Trophoblast cell (in vitro differentiated cells and primary cell): ENCODE measurements at regions not wholly inside any gene's neighbourhood (a gene's known extent, or its start where the extent isn't known, plus 50 kb on each side); places are given as distances from the start of the nearest gene placed in this dataset.
"Not testable (repeated sequence)": the region's sequence is repeated elsewhere in the genome, so short reads cannot be mapped to it uniquely, and the experiment has no call there.

Experiments used
- DNase-seq, 2 donors: peaks; one replicate each; pipeline ENCODE4 v3.0.0-alpha.2; 2016
- H2AFZ ChIP-seq: 2 replicates; pipeline ENCODE4 v1.6.1; 2013; ENCODE audit warnings: low read length, moderate library complexity, mild to moderate bottlenecking; ENCODE audit not compliant: insufficient read depth, poor library complexity
- H2AK5ac ChIP-seq: 2 replicates; pipeline ENCODE4 v1.6.1; 2013; ENCODE audit warnings: mild to moderate bottlenecking, low read length
- H2BK120ac ChIP-seq: 2 replicates; pipeline ENCODE4 v1.6.1; 2013; ENCODE audit warnings: low read length, mild to moderate bottlenecking, moderate library complexity; ENCODE audit not compliant: insufficient read depth, poor library complexity
- H2BK12ac ChIP-seq: 2 replicates; pipeline ENCODE4 v1.6.1; 2013; ENCODE audit warnings: mild to moderate bottlenecking, low read length, moderate library complexity
- H2BK5ac ChIP-seq: 2 replicates; pipeline ENCODE4 v1.6.1; 2013; ENCODE audit warnings: low read length, low read depth, moderate library complexity, mild to moderate bottlenecking; ENCODE audit not compliant: poor library complexity
- H3K14ac ChIP-seq: 2 replicates; pipeline ENCODE4 v1.6.1; 2013; ENCODE audit warnings: mild to moderate bottlenecking, low read length
- H3K18ac ChIP-seq: 2 replicates; pipeline ENCODE4 v1.6.1; 2013; ENCODE audit warnings: mild to moderate bottlenecking, low read length
- H3K23ac ChIP-seq: 2 replicates; pipeline ENCODE4 v1.6.1; 2013; ENCODE audit warnings: low read length
- H3K27ac ChIP-seq: 2 replicates; pipeline ENCODE4 v1.5.1; 2013; ENCODE audit warnings: low read depth, mild to moderate bottlenecking, inconsistent platforms, low read length, moderate library complexity
- H3K27me3 ChIP-seq: 2 replicates; pipeline ENCODE4 v1.6.1; 2013; ENCODE audit warnings: inconsistent platforms, mild to moderate bottlenecking, low read length, moderate library complexity; ENCODE audit not compliant: insufficient read depth
- H3K36me3 ChIP-seq, 2 experiments: 1 replicate in 1 of 2; 2 replicates in 1 of 2; pipeline ENCODE4 v1.6.1; 2013; ENCODE audit warnings: low read length in 2 of 2, mild to moderate bottlenecking in 2 of 2, moderate library complexity in 1 of 2; ENCODE audit not compliant: insufficient read depth in 2 of 2, control insufficient read depth in 1 of 2
- H3K4ac ChIP-seq: 2 replicates; pipeline ENCODE4 v1.6.1; 2013; ENCODE audit warnings: low read depth, mild to moderate bottlenecking, low read length, moderate library complexity
- H3K4me1 ChIP-seq, 2 experiments: 1 replicate in 1 of 2; 2 replicates in 1 of 2; pipeline ENCODE4 v1.6.1; 2013; ENCODE audit warnings: low read length in 2 of 2, mild to moderate bottlenecking in 2 of 2, moderate library complexity in 1 of 2; ENCODE audit not compliant: insufficient read depth in 2 of 2, control insufficient read depth in 1 of 2
- H3K4me2 ChIP-seq: 2 replicates; pipeline ENCODE4 v1.6.1; 2013; ENCODE audit warnings: inconsistent platforms, mild to moderate bottlenecking, low read length, moderate library complexity
- H3K4me3 ChIP-seq: 2 replicates; pipeline ENCODE4 v1.5.1; 2013; ENCODE audit warnings: mild to moderate bottlenecking, low read depth, low read length, inconsistent platforms
- H3K79me1 ChIP-seq: one replicate; pipeline ENCODE4 v1.6.1; 2013; ENCODE audit warnings: low read length
- H3K79me2 ChIP-seq: 2 replicates; pipeline ENCODE4 v1.6.1; 2013; ENCODE audit warnings: low read length, mild to moderate bottlenecking; ENCODE audit not compliant: control insufficient read depth, insufficient read depth, poor library complexity
- H3K9ac ChIP-seq: 2 replicates; pipeline ENCODE4 v1.6.1; 2013; ENCODE audit warnings: mild to moderate bottlenecking, low read length
- H3K9me3 ChIP-seq: 2 replicates; pipeline ENCODE4 v1.6.1; 2013; ENCODE audit warnings: low read depth, mild to moderate bottlenecking, control low read depth, inconsistent platforms, low read length; ENCODE audit not compliant: insufficient read depth
- H4K12ac ChIP-seq: 2 replicates; pipeline ENCODE4 v1.6.1; 2013; ENCODE audit warnings: low read depth, mild to moderate bottlenecking, low read length, moderate library complexity
- H4K8ac ChIP-seq: 2 replicates; pipeline ENCODE4 v1.6.1; 2013; ENCODE audit warnings: low read depth, mild to moderate bottlenecking, low read length, moderate library complexity
- H4K91ac ChIP-seq: one replicate; pipeline ENCODE4 v1.6.1; 2013; ENCODE audit warnings: low read depth, mild to moderate bottlenecking, low read length, moderate library complexity
- WGBS: extraction: QIAGEN DNeasy Blood & Tissue Kit; methylation state at CpG from one replicate; pipeline ENCODE4 v1.1.7; 2013; ENCODE audit warnings: missing lambda C conversion rate; ENCODE audit not compliant: insufficient read length, insufficient coverage; ENCODE audit errors: extremely low coverage; 5-methylcytosine and 5-hydroxymethylcytosine counted together

DNA sequence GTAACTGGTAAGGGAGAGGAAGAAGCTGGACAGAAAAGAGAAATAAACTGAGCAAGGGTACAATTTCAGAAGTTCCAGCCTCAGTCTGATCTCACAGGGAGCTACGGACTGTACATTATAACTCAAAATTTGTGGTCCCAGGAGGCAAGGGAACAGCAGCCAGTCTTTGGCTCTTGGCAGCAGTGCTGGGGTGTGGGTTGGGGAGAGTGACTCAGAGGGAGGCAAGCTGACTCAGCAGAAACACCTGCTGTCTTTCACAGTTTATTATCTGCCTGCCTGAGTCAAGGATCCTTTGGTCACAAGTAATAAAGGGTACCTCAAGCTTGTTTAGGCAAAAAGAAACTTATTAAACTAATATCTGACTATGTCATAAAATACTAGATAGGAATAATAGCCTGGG, 73.5 kb upstream of the KIF2B start:
- DNase-seq = no peak
- Histone ChIP-seq H3K79me2 (no peaks in the 10 kb centered on the region), H3K23ac (no peak overlapping the region), H3K79me1 (no peaks in the 10 kb centered on the region), H4K12ac (no peak overlapping the region), H2AFZ (no peak overlapping the region), H3K4me1 (no peaks in the 10 kb centered on the region), H3K4ac (no peak overlapping the region), H3K27ac (no peak overlapping the region), H3K36me3 (no peaks in the 10 kb centered on the region), H3K4me2 (no peak overlapping the region), H2BK12ac (no peak overlapping the region), H3K18ac (no peak overlapping the region), H2BK5ac (no peak overlapping the region), H3K27me3 (no peaks in the 10 kb centered on the region), H4K91ac (no peak overlapping the region), H3K14ac (no peak overlapping the region), H4K8ac (no peak overlapping the region), H3K9me3 (no peaks in the 10 kb centered on the region), H3K4me3 (no peak overlapping the region), H3K9ac (no peak overlapping the region), H2BK120ac (no peak overlapping the region), H2AK5ac (no peak overlapping the region)
- WGBS = no CpG with 5 or more reads among the region's 1 CpG

DNA sequence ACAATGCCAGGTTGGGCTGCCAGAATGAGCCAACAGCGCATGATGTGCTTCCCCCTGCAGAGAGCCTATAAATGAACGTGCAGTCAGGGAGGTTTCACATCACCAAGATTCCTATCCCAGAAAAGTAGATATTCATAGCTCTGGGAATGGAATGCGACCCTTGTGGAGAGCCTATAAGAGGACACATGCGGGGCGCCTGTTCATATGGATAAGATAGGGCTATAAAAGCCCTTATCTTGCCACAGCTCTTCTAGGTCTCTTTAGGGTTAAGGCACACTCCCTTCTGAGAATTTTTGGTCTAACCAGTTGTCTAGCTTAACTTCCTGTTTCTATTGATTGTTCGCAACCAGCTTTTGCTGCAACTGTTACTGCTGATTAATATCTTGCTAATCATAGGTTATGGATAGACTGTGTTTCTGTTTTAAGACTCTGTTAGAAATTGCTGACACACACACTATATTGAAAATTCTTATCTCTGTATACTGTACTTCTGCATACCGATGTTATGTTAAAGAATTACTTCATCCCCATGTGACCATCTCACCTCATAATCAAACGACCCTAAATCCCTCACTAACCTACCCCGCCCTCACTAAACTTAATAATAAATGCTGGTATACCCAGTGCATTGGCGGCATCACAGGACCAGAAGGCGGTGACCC, 74.4 kb upstream of the KIF2B start:
- not testable (repeated sequence) for H3K9me3 ChIP-seq, DNase-seq

GRCh38 chr17:53740312-53740711, 82.4 kb upstream of the KIF2B start:
- no peak for DNase-seq
- H3K14ac ChIP-seq = no peak overlapping the region
- no peak overlapping the region for H2BK12ac ChIP-seq
- no peak overlapping the region for H2BK120ac ChIP-seq
- no peaks in the 10 kb centered on the region for H3K4me1 ChIP-seq
- H3K9me3 ChIP-seq = no peaks in the 10 kb centered on the region
- WGBS = no CpG with 5 or more reads among the region's 1 CpG
- no peak overlapping the region for H2AFZ ChIP-seq
- H3K18ac ChIP-seq = no peak overlapping the region
- H2AK5ac ChIP-seq = no peak overlapping the region
- no peaks in the 10 kb centered on the region for H3K27me3 ChIP-seq
- no peak overlapping the region for H4K91ac ChIP-seq
- H4K8ac ChIP-seq = no peak overlapping the region
- H3K4ac ChIP-seq = no peak overlapping the region
- H3K36me3 ChIP-seq = no peaks in the 10 kb centered on the region
- no peak overlapping the region for H3K23ac ChIP-seq
- H3K79me1 ChIP-seq = no peaks in the 10 kb centered on the region
- H3K4me3 ChIP-seq = no peak overlapping the region
- no peak overlapping the region for H3K9ac ChIP-seq
- H4K12ac ChIP-seq = no peak overlapping the region
- no peaks in the 10 kb centered on the region for H3K79me2 ChIP-seq
- H3K27ac ChIP-seq = no peak overlapping the region
- no peak overlapping the region for H3K4me2 ChIP-seq
- no peak overlapping the region for H2BK5ac ChIP-seq

More for the DNA sequence above, 74.4 kb upstream of the KIF2B start:
- H3K14ac ChIP-seq, H4K12ac ChIP-seq, H4K8ac ChIP-seq, H2BK120ac ChIP-seq, H3K36me3 ChIP-seq, H3K79me1 ChIP-seq, H3K4me2 ChIP-seq, H2BK12ac ChIP-seq, H2BK5ac ChIP-seq, H3K79me2 ChIP-seq, H3K23ac ChIP-seq, H4K91ac ChIP-seq, H2AFZ ChIP-seq, H2AK5ac ChIP-seq, H3K4me1 ChIP-seq, H3K27me3 ChIP-seq, H3K27ac ChIP-seq, H3K9ac ChIP-seq, H3K4me3 ChIP-seq, H3K4ac ChIP-seq, H3K18ac ChIP-seq: not testable (repeated sequence)
- no CpG with 5 or more reads among the region's 11 CpGs for WGBS

DNA sequence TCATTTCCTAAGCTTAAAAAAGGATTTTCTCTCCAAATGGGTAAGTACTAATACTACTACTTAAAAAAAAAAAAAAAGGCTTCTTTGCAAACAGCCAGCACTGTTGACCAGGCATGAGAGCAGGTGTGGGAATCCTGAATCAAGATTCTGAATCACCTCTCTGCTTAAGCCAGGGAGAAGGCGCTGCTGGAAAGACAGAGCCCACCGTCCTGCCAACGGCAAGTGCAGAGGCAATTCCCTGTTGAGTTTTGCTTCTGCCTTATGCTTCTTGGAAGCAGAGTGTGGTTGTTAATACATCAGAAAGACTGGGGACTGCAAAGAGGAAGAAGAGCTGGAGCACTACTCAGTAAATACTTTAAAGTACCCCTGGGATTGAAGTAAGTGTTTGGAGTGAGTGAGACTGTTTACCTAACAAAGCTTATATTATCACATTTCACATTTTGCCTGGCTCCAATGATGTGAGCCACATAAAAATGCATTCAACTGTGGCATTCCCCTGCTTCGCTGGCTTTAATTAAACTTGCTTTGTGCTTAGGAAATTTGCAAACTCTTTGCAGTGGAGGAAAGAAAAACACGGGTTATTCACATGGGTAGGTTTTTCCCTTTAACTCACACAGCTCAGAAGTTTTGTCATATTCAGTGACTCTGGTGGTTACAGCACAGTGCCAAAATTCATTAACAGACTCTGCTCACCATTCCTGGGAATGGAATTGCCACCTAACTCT, 86.0 kb upstream of the KIF2B start:
- H4K8ac ChIP-seq = no peak overlapping the region

More for the DNA sequence above, 86.0 kb upstream of the KIF2B start:
- Histone ChIP-seq H2BK120ac (no peak overlapping the region), H3K4me2 (no peak overlapping the region), H3K18ac (no peak overlapping the region), H3K4ac (no peak overlapping the region), H3K9me3 (no peaks in the 10 kb centered on the region), H3K79me1 (no peaks in the 10 kb centered on the region), H3K4me1 (no peaks in the 10 kb centered on the region), H3K27ac (no peak overlapping the region), H2BK12ac (no peak overlapping the region), H3K23ac (no peak overlapping the region), H4K91ac (no peak overlapping the region), H4K12ac (no peak overlapping the region), H2AK5ac (no peak overlapping the region), H3K27me3 (no peaks in the 10 kb centered on the region), H3K79me2 (no peaks in the 10 kb centered on the region), H2BK5ac (no peak overlapping the region), H3K36me3 (no peaks in the 10 kb centered on the region), H3K14ac (no peak overlapping the region), H2AFZ (no peak overlapping the region), H3K4me3 (no peak overlapping the region), H3K9ac (no peak overlapping the region)
- no peak for DNase-seq
- WGBS = no CpG with 5 or more reads among the region's 5 CpGs
